GM18858 (cell line): ENCODE measurements at regions not wholly inside any gene's neighbourhood (a gene's known extent, or its start where the extent isn't known, plus 50 kb on each side); places are given as distances from the start of the nearest gene placed in this dataset.

Source experiments
- ATAC-seq: cut with Tn5 transposase; IDR thresholded peaks from one replicate; pipeline ENCODE4 v1.9.1; 2021; ENCODE audit not compliant: unreplicated experiment

GRCh38 chr14:66152302-66152701, 333.9 kb upstream of the CCDC196 start:
- ATAC-seq = no peak

DNA sequence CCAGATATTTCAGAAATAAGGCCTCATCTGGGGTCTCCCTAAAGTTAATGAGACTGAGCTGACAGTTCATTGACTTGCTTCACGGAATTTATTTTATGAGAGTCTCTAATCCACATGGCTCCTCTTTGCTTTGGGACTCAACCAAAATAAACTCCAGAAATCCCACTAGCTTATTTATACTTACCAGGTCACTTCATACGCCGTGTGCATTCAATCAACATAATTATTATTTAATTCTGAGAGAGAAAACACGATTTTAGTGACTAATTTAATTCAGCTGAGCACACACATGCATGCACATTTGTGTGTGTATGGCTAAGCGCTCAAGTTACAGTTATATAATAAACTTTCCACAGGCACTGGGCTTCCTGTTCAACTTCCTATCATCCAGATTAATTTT, 333.4 kb upstream of the CCDC196 start:
- no peak for ATAC-seq

DNA sequence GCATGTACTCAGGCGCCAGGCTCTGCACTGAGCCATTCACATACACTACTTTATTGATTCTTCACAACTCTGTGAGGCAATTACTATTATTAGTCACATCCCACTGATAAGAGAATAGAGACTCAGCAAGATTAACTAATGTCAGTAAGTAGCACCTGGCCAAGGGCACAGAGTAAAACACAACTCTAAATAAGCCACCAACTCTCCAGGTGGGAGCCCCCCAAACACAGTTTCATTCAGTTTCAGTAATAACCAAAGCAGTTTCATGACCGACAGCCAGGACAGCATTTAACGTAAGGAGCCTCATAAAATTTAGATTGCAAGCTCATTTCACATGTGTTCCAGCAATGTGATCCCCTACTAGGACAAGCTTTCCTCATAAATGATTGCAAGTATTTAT, 323.1 kb upstream of the CCDC196 start:
- ATAC-seq = no peak

GRCh38 chr14:66165337-66165736, 320.8 kb upstream of the CCDC196 start:
- no peak for ATAC-seq

DNA sequence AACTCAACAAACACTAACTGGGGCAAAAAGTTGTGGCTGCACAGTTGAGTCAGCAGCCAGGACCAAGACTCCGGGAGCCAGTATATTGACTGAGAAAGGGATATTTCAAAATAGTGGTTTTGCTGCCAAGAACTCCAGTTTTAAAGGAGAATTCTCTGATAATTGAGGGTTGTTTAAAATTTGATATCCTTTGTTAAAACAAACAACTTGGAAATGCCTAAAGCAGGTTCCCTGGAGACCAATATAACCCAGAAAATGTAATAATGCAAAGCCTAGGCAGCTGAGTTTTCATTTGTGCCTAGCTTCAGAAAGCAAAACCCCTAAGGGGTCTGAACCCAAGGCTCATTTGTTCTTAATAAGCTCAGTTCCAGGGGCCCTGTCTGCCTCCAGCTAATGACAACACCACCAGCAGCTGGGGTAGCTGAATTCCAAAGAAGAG, 311.7 kb upstream of the CCDC196 start:
- no peak for ATAC-seq

DNA sequence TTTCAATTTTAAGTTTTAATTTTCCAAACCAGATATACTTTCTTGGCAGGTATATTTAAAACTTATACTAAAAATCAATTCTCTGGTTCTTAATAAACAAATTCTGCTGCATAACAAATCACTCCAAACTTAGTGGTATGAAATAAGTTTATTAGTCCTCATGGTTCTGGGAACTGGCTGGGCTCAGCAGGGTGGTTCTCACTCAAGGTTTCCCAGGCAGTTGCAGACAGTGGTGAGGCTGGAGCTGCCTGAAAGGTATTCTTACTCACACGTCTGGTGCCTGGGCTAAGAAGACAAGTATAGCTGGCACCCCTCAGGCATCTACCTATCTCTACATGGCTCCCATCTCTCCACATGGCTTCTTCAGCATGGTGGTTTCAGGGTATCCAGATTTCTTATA, 308.2 kb upstream of the CCDC196 start:
- no peak for ATAC-seq

DNA sequence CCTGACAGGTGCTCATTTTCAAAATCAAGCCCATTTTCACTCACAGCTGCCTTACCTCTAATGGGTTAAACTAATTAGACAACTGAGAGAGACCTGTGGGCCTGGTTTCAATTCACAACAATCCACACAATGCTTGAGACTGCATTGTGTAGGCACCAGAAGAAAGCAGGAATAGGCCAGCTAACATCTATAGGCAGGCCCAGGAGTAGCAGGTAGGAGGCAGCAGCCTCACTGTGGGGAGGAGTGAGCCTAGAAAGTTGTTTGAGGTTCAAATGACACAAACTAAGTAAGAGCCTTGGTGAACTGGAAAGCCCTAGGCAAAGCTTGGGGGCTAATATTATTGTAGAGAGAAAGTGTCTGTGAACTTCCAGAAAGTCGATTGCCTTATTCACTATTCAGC, 289.5 kb upstream of the CCDC196 start:
- no peak for ATAC-seq

GRCh38 chr14:66197276-66197675, 288.9 kb upstream of the CCDC196 start:
- no peak for ATAC-seq

GRCh38 chr14:66206554-66206953, 279.6 kb upstream of the CCDC196 start:
- no peak for ATAC-seq

GRCh38 chr14:66216763-66217162, 269.4 kb upstream of the CCDC196 start:
- ATAC-seq = no peak

DNA sequence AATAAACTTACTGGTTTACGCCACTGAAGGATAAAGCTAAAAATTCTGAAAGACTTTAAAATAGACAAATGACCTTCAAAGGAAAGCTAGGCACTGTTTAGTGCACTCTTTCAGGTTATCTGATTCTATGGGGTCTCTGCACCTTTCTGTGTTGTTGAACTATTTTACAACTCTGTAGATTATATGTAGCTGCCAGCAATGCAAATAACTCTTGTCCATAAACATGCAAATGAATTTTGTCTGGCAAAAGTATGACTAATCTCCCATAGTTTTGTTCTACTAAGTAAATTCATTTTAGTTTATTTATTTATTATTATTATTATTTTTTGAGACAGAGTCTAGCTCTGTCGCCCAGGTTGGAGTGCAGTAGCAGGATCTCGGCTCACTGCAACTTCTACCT, 266.3 kb upstream of the CCDC196 start:
- ATAC-seq = no peak

- ATAC-seq = no peak
These were observed 261.5 kb upstream of the CCDC196 start for GRCh38 chr14:66224492-66225178.

GRCh38 chr14:66225337-66225736, 260.8 kb upstream of the CCDC196 start:
- no peak for ATAC-seq

GRCh38 chr14:66228267-66228970, 257.8 kb upstream of the CCDC196 start:
- ATAC-seq = no peak

DNA sequence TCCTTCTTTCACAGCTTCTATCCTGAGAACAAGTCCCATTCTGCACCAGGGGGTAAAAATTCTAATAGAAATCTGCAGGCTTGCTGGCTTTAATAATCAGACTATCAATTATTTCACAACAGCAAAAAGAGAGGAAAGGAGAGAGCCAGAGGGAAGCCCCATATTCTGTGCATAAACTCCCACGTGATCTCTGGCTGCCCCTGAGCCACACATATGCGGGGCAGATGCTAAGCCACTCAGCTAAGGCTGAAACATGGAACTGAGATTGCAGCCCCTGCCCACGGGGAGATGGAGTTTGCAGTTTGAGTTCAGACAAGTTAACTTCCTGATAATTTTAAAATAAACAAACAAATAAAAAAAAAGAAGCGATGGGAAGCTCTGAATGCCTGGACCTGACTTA, 254.4 kb upstream of the CCDC196 start:
- no peak for ATAC-seq

GRCh38 chr14:66233591-66233990, 252.6 kb upstream of the CCDC196 start:
- ATAC-seq = no peak

GRCh38 chr14:66234411-66234810, 251.8 kb upstream of the CCDC196 start:
- no peak for ATAC-seq

- ATAC-seq = no peak
These were observed 248.4 kb upstream of the CCDC196 start for GRCh38 chr14:66237741-66238140.

DNA sequence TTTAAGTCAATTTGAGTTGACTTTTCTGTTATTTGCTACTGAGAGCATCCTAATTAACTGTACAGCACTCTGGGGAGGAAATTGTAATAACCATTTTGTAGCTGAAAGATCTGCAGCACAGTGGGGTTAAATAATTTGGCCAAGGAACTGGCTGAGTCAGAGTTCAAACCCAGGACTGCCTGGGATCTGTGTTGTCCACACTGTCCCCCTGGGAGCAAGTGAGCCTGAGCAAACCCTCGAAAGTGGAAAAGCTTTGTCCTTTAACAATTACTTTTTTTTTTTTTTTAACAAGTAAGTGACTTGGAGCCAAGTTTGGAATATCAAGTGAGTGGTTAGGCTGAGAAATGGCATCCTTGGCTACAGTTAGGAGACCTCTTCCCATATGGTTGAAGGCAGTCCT, 247.2 kb upstream of the CCDC196 start:
- ATAC-seq = no peak

GRCh38 chr14:66239589-66239988, 246.6 kb upstream of the CCDC196 start:
- no peak for ATAC-seq

DNA sequence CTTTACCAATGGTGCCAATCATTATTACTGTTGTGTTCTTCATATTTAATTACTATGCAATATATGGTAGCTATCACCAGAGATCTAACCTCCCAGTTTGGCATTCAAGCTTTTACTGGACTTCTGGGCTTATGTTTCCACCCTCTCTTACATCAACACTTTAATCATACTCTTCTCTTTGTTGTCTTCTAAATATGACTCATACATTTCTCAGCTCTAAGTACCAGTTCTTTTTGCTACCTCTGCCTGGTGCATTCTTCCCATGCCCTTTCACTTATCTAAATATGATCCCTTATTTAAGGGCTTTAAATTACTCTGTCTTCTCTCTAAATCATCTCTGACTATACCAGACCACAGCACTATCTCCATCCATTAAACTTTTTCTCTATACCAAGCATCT, 246.1 kb upstream of the CCDC196 start:
- ATAC-seq = no peak

GRCh38 chr14:66242001-66242400, 244.2 kb upstream of the CCDC196 start:
- ATAC-seq = no peak

GRCh38 chr14:66244834-66245233, 241.3 kb upstream of the CCDC196 start:
- no peak for ATAC-seq
